ENCODE measurements at regions not wholly inside any gene's neighbourhood (a gene's known extent, or its start where the extent isn't known, plus 50 kb on each side); places are given as distances from the start of the nearest gene placed in this dataset.

- TF ChIP-seq CTCF (IDR thresholded peaks at IDR 0.05; ENCODE audit: low read length) (no peak), EZH2 (IDR thresholded peaks at IDR 0.05; ENCODE audit: borderline replicate concordance, low read length) (no peak)
Observed at GRCh38 chr10:65788271-65788670, 1137.6 kb upstream of the LRRTM3 start.
